ENCODE measurements at regions not wholly inside any gene's neighbourhood (a gene's known extent, or its start where the extent isn't known, plus 50 kb on each side); places are given as distances from the start of the nearest gene placed in this dataset.
A peak's percentile ranks its signal among the peaks of the same experiment; 100 is the strongest.

DNA sequence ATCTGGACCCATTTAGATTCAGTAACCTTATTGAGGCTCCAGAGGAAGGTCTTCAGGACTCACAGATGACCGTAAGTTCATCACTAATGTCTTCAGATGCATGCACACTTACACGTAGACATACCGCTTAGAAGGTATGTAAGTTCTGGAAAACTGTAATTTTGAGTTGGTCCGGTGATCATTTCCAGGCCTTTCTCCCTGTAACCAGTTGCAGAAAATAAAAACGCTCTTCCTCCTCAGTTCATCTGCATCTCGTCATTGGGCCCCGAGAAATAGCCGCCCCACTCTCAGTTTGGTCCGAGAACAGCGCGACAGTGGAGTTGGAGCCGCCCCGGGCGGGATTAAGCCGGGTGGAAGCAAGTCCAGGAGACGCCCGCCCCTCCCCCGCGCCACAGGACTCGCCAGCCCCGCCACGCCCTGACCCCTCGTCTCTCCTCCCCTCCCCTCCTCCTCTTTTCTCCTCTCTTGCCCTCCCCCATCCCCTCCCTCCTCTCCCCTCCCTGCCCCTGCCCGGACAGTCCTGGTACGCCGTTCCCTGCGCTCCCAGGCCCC lies 83.7 kb downstream of the TNFAIP2 start:
- peak; percentile 76 for DNase-seq (ENCODE audit: low spot score)

- DNase-seq (ENCODE audit: low spot score): peak; percentile 66
Observed at GRCh38 chr14:103207388-103208072, 84.3 kb downstream of the TNFAIP2 start.

- DNase-seq (ENCODE audit: low spot score): no peak
Observed at GRCh38 chr14:103209054-103209453, 85.8 kb downstream of the TNFAIP2 start.

- no peak for DNase-seq (ENCODE audit: low spot score)
Observed at GRCh38 chr14:103209506-103209905, 86.2 kb downstream of the TNFAIP2 start.

- DNase-seq (ENCODE audit: low spot score): no peak
Observed at GRCh38 chr14:103213331-103213730, 90.1 kb downstream of the TNFAIP2 start.

DNA sequence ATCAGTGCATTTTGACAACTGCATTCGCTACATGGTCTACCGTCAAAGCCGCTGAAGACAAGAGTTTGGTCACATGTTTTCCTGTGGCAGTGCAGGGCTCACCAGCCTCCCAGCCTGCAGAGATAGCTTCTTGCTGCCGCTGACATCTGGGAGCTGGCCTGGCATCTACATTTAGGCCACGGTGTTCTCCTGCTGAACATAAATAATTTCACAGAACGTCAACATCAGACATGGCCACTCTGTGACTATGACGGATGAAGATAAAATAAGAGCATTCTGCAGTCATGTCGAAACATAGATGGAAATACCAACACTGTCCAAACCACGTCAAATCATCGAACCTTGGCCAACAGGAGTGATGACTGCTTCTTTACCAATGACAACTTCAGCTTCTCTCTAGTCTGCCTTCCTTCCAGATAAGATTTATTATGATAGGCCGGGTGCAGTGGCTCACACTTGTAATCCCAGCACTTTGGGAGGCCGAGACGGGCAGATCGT lies 91.2 kb downstream of the TNFAIP2 start:
- no peak for DNase-seq (ENCODE audit: low spot score)

DNA sequence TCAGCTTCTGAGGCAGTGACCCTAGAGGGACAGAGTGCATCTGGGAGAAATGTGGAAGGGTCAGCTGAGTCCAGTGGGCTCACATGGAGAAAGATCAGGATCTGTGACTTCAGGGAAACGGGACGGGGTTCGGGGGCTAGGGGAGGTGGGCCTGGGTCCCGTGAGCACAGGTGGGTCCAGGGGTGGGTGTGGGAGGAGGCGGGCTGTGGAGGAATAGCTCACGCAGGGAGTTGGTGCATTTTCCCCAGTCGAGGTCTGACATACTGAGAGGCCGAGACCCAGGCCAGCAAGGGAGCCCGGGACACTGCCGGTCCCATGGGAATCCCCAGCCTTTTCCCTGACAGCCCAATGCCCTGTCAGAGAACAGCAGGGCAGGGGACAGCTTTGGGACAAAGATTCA lies 93.1 kb downstream of the TNFAIP2 start:
- DNase-seq (ENCODE audit: low spot score): no peak

DNA sequence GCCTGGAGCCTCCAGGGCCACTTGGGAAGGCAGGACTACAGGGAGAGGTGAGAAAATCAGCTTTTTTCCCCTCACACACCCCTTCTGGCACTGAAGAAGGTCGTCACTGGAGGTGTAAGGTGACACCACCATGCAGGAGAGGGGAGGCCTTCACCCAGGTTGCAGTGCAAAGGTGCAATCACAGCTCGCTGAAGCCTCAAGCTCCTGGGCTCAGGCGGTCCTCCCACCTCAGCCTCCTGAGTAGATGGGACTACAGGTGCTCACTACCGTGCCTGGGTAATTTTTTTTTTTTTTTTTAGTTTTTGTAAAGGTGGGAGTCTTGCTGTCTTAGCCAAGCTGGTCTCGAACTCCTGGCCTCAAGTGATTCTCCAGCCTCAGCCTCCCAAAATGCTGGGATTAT lies 93.6 kb downstream of the TNFAIP2 start:
- DNase-seq (ENCODE audit: low spot score): no peak

DNA sequence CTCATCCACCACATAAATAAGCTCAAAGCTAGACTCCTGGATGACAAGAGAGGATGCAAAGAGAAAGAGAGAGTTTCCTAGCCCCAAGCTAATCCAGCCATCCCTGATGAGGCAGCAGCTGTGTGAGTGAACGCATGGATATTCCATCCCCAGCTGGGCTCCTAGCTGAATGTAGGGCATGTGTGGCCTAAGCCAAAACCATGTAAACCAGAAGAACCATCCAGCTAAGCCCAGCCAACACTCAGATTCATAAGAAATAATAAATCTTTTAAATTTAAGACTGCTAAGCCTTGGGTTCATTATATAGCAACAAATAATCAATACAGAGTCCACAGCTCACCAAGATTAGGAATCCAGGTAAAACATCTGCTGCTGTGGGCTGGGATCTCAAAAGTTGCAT lies 94.3 kb downstream of the TNFAIP2 start:
- no peak for DNase-seq (ENCODE audit: low spot score)

GRCh38 chr14:103220134-103220981 lies 97.1 kb downstream of the TNFAIP2 start:
- DNase-seq (ENCODE audit: low spot score): no peak

GRCh38 chr14:103220982-103221641 lies 97.9 kb downstream of the TNFAIP2 start:
- no peak for DNase-seq (ENCODE audit: low spot score)

GRCh38 chr14:103221781-103222358 lies 98.6 kb downstream of the TNFAIP2 start:
- no peak for DNase-seq (ENCODE audit: low spot score)

- no peak for DNase-seq (ENCODE audit: low spot score)
Observed at GRCh38 chr14:103223818-103224352, 100.6 kb downstream of the TNFAIP2 start.

DNA sequence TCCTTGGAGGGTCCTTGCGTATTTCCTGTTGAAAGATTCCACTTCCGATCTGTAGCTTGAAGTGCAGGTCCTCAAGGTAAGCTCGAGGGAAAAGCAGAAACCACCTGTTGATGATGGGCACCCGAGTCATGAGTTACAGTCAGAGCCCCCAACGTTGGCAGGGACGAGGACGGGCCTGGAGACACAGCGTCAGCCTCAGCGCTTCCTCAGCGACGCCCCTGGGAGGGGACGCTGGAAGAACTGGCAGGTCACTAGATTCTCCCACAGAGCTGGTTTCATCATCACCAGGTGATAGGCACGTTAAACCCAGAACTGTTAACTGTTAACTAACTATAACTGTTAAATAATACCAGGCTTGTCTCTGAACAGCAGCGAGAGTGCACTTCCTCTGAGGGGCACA lies 101.8 kb downstream of the TNFAIP2 start:
- DNase-seq (ENCODE audit: low spot score): no peak

DNA sequence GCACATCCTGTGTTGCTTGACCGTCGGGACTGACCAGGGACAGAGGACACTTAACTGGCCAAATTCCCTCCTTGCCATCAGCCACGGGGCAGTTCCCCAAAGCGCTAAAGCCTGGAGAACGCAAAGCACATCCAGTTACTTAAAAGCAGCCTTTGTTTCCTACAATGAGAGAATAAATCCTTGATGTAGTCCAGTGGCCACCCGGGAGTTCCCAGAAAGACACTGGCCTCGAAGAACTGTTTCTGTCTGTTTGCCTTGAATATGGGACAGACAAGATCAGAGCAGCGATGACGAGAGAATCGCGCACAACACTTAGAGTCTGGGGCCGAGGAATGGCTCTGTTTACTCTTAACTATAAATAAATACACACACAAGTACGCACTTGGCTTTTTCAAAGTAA lies 102.2 kb downstream of the TNFAIP2 start:
- peak; percentile 54 for DNase-seq (ENCODE audit: low spot score)

- no peak for DNase-seq (ENCODE audit: low spot score)
Observed at GRCh38 chr14:103227094-103227768, 104.0 kb downstream of the TNFAIP2 start.

DNA sequence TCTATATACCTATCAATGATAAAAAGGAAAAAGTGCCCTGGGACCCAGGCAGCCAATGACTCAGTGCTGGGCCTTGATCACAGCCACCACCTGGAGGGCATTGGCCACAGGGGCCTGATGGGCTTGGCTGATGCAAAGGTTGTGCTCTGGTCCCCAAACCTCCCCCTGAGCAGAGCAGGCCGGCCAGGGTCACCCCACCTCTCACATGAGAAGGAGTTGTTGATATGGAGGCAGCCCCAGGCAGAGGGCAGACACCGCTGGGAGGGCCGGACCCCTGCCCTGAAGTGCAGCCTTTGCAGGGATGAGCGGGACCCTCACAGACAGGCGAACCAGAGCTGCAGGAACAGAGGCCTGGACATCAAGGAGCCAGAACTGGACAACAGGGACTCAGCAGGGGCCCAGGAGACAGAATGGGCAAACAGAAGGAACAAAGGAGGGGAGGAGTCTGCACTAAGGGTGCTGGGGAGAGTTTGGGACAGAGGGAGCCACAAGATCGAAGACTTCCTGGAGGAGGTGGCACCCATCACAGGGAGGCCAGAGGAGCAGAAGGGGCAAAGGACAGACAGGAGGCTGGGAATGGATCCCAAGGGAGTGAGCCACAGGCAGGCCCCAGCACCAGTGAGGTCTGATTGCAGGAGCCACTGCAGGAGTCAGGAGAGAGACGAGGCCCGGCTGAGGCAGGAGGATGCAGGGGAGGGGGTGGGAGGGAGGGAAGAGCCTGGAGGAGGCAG lies 105.0 kb downstream of the TNFAIP2 start:
- DNase-seq (ENCODE audit: low spot score): no peak

GRCh38 chr14:103228866-103229265 lies 105.2 kb upstream of the EIF5 start:
- DNase-seq (ENCODE audit: low spot score): no peak

DNA sequence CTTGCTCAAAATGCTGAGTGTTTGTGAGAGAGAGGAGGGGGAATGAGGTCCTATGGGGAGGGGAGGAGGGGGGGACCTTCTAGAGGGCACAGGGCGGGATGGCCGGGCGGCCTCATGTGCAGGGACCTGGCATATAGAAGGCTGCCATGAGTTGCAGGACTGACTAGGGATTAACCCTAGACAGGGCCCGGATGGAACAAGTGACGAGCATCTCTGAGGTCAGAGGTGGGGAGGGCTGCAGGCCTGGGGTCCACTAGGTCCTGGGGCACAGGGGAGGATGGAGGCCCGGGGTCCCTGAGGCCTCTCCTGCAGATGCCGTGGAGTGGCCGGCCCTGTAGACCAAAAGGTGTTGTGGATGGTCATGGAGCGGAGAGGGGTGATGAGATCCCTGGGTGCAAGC lies 104.0 kb upstream of the EIF5 start:
- no peak for DNase-seq (ENCODE audit: low spot score)

DNA sequence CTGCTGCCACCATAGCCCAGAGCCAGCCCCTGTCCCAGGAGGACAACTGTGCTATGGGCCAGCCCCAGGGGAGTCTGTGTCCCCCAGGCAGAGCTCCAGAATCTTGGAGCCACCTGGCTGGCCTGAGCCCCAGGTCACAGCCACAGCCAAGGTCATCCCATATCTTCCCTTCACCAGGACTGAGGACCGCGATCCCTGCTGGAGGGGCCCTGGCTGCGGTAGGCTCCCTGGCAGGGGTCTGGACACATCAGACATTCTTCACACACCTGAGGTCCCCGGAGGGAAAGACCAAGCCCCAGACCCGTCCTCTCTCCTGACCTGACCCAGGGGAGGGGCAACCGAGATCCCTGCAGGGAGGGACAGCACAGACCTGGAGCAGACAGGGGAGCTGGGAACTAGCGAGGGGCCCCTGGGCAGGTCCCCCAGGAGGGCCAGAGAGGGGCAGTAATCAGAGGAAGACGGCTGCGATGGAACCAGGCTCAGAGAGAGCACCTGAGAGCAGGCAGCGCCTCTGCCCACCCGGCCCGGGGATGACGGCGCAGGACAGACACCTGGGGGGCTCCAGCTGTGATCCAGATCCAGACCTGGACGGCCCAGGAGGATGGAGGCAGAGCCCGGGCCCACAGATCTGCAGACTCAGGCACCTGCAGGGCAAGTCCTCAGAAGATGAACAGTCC lies 103.2 kb upstream of the EIF5 start:
- no peak for DNase-seq (ENCODE audit: low spot score)

Measured in AG08396 (cell line).